AG04449 (cell line): ENCODE measurements at regions not wholly inside any gene's neighbourhood (a gene's known extent, or its start where the extent isn't known, plus 50 kb on each side); places are given as distances from the start of the nearest gene placed in this dataset.
"Not testable (repeated sequence)": the region's sequence is repeated elsewhere in the genome, so short reads cannot be mapped to it uniquely, and the experiment has no call there.

ENCODE experiments used
- CTCF ChIA-PET: fragments of 350-600 bp; formaldehyde crosslinking; extraction: SDS; loops from one replicate; lab custom pipeline; 2021; ENCODE audit warnings: antibody characterized with exemption; lab: Yijun Ruan, JAX
- POLR2A ChIA-PET: fragments of 400-600, 350-600 bp; formaldehyde crosslinking; extraction: SDS; loops from one replicate; lab custom pipeline; 2020; ENCODE audit warnings: antibody characterized with exemption, inconsistent platforms; lab: Yijun Ruan, JAX
- DNase-seq: peaks from one replicate; pipeline ENCODE4 v3.0.0-alpha.2; 2010; ENCODE audit warnings: low read depth, low spot score
- H3K4me3 ChIP-seq: 2 replicates; pipeline ENCODE4 v1.5.1; 2011; ENCODE audit warnings: low read depth, mild to moderate bottlenecking, control low read depth, low read length
- CTCF ChIP-seq: IDR thresholded peaks from one replicate; pipeline ENCODE4 v1.5.1; 2011; ENCODE audit warnings: mild to moderate bottlenecking, moderate library complexity, low read length, control low read depth, inconsistent platforms; ENCODE audit not compliant: insufficient read depth; ENCODE audit errors: missing control alignments

GRCh38 chr22:48923165-48923865, 904.4 kb downstream of the BRD1 start:
- no peak for DNase-seq
- CTCF ChIA-PET, result no interaction called here
- POLR2A ChIA-PET, result no interaction called here
- no peak overlapping the region for H3K4me3 ChIP-seq
- no peak for TF ChIP-seq CTCF

- no peak for DNase-seq
- TF ChIP-seq CTCF, result no peak
- no peak overlapping the region for H3K4me3 ChIP-seq
- POLR2A ChIA-PET, result no interaction called here
- CTCF ChIA-PET, result no interaction called here
Measured at GRCh38 chr22:48921411-48921903, 906.2 kb downstream of the BRD1 start.

DNA sequence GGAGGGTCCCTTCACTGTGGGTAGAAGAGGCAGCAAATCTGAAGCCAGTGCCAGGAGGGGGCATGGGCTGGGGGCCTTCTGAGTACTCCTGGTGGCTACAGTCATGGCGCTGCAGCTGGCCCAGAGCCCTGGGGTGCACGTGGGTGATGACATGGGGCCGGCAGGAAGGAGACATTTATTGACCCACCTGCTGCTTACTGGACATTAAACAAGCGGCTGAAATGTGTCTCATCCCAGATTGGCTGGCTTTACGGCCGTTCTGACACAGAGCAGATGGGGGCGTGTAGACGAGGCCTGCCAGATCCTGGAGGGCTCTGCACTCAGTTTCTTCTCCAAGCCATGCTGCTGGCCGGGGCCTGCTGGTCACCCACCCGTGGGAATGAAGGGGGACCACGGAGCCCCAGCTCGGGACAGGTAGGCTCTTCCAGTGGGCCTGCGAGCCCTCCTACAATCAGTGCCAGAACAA, 906.9 kb downstream of the BRD1 start:
- TF ChIP-seq CTCF, result no peak
- no peak for DNase-seq
- CTCF ChIA-PET, result no interaction called here
- H3K4me3 ChIP-seq, result no peak overlapping the region
- POLR2A ChIA-PET, result no interaction called here

DNA sequence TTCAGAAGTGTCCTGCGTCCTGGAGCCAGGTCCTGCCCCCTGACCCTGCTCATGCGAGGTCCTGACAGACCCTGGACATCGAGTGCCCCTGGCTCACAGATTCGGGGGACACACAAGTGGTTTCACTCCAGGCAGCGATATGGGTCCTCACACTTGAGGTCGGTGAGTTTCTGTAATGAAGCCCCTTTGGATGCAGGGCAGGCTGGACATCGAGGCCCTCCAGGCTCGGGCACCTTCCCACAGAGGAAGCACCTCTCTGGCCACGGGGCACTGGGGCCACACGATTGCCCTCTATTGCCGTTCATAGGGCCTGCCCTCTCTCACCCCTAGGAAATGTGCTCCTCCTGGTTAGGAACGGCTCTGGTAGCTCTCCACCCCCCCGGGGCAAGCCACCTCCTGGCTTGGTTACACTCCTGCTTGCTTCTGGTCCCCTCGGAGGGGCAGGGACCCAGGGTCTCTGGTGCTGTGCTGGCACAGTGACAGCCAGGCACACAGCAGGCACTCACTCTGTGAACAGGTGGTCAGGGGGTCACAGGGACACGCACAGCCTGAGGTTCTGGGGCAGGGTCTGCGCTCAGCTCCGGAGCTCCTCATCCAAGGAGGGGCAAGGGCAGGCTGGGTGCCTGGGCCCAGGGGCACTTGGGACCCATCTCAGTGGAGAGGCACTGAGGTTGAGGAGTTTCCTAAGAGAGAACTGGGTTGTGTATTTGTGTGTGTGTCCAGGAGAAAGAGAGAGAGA, 907.7 kb downstream of the BRD1 start:
- TF ChIP-seq CTCF, result no peak
- H3K4me3 ChIP-seq, result no peak overlapping the region
- no peak for DNase-seq
- ChIA-PET CTCF (no interaction called here), POLR2A (no interaction called here)

- no peak overlapping the region for H3K4me3 ChIP-seq
- no peak for TF ChIP-seq CTCF
- POLR2A ChIA-PET, result no interaction called here
- CTCF ChIA-PET, result no interaction called here
- DNase-seq, result no peak
Measured at GRCh38 chr22:48919187-48919590, 908.5 kb downstream of the BRD1 start.

GRCh38 chr22:48918585-48919186, 909.0 kb downstream of the BRD1 start:
- no peak for DNase-seq
- POLR2A ChIA-PET, result no interaction called here
- no peak for TF ChIP-seq CTCF
- H3K4me3 ChIP-seq, result no peak overlapping the region
- CTCF ChIA-PET, result no interaction called here

DNA sequence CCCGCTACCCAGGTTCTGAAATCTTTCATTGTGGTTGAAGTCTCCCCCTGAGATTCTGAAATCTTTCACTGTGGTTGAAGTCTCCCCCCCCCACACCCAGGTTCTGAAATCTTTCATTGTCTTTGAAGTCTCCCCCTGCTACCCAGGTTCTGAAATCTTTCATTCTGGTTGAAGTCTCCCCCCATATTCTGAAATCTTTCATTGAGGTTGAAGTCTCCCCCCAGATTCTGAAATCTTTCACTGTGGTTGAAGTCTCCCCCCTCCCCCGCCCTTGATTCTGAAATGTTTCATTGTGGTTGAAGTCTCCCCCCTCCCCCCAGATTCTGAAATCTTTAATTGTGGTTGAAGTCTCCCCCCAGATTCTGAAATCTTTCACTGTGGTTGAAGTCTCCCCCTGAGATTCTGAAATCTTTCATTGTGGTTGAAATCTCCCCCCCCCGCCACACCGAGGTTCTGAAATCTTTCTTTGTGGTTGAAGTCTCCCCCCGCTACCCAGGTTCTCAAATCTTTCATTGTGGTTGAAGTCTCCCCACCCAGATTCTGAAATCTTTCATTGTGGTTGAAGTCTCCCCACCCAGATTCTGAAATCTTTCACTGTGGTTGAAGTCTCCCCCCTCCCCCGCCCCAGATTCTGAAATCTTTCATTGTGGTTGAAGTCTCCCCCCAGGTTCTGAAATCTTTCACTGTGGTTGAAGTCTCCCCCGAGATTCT, 915.2 kb downstream of the BRD1 start:
- DNase-seq, CTCF ChIA-PET: not testable (repeated sequence)

GRCh38 chr22:48911647-48912046, 916.0 kb downstream of the BRD1 start:
- H3K4me3 ChIP-seq, DNase-seq, POLR2A ChIA-PET, CTCF ChIA-PET: not testable (repeated sequence)

More for the DNA sequence above, 915.2 kb downstream of the BRD1 start:
- H3K4me3 ChIP-seq, POLR2A ChIA-PET: not testable (repeated sequence)
